ENCODE measurements at regions not wholly inside any gene's neighbourhood (a gene's known extent, or its start where the extent isn't known, plus 50 kb on each side); places are given as distances from the start of the nearest gene placed in this dataset.

- ATAC-seq (no peak), DNase-seq (ENCODE audit: low spot score) (no peak)
- H3K4me3 Mint-ChIP-seq: no peak overlapping the region
- H3K27me3 Mint-ChIP-seq: no peaks in the 10 kb centered on the region
- H3K9me3 Mint-ChIP-seq: peaks cover 7% of the 10 kb centered on the region
- no peaks in the 10 kb centered on the region for H3K36me3 Mint-ChIP-seq
- H3K27ac Mint-ChIP-seq: no peak overlapping the region
- no peaks in the 10 kb centered on the region for H3K4me1 Mint-ChIP-seq (ENCODE audit: low read depth in 2 of 2)
Measured at GRCh38 chr12:87107270-87107669, 851.1 kb upstream of the MGAT4C start.

DNA sequence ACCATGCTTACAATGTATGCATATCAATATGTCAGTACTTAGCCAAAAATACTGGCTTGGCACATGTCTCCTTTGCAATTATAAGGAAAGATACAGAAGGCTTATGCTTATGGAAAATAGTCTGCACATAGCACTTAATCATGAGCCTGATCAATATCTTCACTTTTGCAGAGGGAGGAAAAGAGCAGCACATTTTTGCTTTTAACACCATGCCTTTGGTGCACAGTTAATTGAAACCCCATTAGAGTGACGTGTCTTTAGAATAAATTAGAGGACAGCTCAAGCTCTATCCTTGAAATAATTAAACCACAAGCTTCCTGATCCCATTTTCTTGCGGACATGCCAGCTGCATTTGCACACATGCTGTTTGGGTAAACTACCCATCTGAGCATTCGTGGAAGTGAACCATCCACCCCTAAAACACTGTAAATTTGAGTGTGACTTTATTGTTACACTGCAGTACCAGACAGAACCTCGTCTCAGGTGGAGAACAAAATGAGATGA is 839.9 kb upstream of the MGAT4C start:
- Mint-ChIP-seq H3K27ac (no peak overlapping the region), H3K4me3 (no peak overlapping the region), H3K36me3 (no peaks in the 10 kb centered on the region), H3K4me1 (ENCODE audit: low read depth in 2 of 2) (no peaks in the 10 kb centered on the region), H3K9me3 (peaks cover 16% of the 10 kb centered on the region), H3K27me3 (no peaks in the 10 kb centered on the region)
- DNase-seq (ENCODE audit: low spot score) (no peak), ATAC-seq (no peak)

DNA sequence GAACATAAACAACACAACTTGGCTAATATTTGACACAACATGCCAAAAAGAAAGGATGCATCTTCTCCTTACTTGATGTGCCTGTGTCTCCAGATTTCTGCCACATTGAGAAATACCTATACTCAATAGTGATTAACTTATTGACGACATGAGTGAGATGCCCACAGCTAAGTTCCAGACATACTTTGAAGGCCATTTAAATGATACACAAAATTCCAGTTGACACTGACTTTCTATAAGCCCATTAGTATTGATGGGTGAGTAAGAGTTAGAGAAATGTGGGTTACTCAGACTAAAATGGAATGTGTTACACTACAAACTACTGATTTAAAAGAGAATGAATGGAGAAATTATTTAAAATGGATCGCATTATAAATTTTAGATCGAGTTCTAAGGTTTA is 838.2 kb upstream of the MGAT4C start:
- Mint-ChIP-seq H3K27me3 (no peaks in the 10 kb centered on the region), H3K4me1 (ENCODE audit: low read depth in 2 of 2) (no peaks in the 10 kb centered on the region), H3K27ac (no peak overlapping the region), H3K4me3 (no peak overlapping the region), H3K36me3 (no peaks in the 10 kb centered on the region), H3K9me3 (peaks cover 13% of the 10 kb centered on the region)
- DNase-seq (ENCODE audit: low spot score): no peak
- ATAC-seq: no peak

DNA sequence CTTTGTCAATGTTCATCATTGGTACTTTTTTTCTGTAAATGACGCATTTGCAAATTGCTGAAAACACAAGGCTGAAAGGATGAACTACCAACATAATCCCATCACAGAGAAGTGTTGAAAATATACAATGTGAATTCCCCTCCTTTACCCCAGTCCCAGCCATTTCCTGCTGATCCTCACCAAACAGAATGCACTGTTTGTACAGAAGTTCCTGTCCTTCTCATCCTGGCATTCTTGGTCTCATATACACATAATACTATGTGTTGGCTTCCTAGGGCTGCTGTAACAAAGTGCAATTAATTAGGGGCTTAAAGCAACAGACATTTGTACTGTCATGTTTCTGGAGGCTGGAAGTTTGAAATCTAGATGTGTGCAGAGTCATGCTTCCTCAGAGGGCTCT is 836.2 kb upstream of the MGAT4C start:
- DNase-seq (ENCODE audit: low spot score) (no peak), ATAC-seq (no peak)
- no peak overlapping the region for H3K4me3 Mint-ChIP-seq
- H3K4me1 Mint-ChIP-seq (ENCODE audit: low read depth in 2 of 2): no peaks in the 10 kb centered on the region
- H3K36me3 Mint-ChIP-seq: no peaks in the 10 kb centered on the region
- H3K27me3 Mint-ChIP-seq: no peaks in the 10 kb centered on the region
- peaks cover 13% of the 10 kb centered on the region for H3K9me3 Mint-ChIP-seq
- H3K27ac Mint-ChIP-seq: no peak overlapping the region

- Mint-ChIP-seq H3K4me3 (no peak overlapping the region), H3K27ac (no peak overlapping the region), H3K36me3 (no peaks in the 10 kb centered on the region), H3K27me3 (no peaks in the 10 kb centered on the region), H3K4me1 (ENCODE audit: low read depth in 2 of 2) (no peaks in the 10 kb centered on the region), H3K9me3 (peaks cover 9% of the 10 kb centered on the region)
- DNase-seq (ENCODE audit: low spot score) (no peak), ATAC-seq (no peak)
Measured at GRCh38 chr12:87086118-87086891, 830.1 kb upstream of the MGAT4C start.

DNA sequence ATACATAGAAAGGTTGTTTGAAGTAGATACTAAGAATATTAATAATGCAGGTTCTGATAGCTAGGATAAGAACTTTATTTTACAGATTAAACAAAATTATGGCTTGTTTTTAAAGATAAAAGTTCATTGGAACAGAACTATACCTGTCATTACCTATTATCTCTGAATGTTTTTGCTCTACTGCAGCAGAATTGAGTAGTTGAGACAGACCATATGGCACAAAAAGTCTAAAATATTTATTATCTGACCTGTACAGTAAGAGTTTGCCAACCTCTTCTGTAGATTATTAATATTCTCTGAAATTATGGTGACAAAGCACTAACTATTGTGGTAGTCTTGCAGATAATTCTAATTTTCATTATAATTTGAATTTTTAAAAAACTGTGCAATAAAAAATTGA is 829.1 kb upstream of the MGAT4C start:
- no peak overlapping the region for H3K27ac Mint-ChIP-seq
- DNase-seq (ENCODE audit: low spot score) (no peak), ATAC-seq (no peak)
- no peaks in the 10 kb centered on the region for H3K27me3 Mint-ChIP-seq
- H3K4me1 Mint-ChIP-seq (ENCODE audit: low read depth in 2 of 2): no peaks in the 10 kb centered on the region
- H3K9me3 Mint-ChIP-seq: peaks cover 9% of the 10 kb centered on the region
- H3K36me3 Mint-ChIP-seq: no peaks in the 10 kb centered on the region
- H3K4me3 Mint-ChIP-seq: no peak overlapping the region

DNA sequence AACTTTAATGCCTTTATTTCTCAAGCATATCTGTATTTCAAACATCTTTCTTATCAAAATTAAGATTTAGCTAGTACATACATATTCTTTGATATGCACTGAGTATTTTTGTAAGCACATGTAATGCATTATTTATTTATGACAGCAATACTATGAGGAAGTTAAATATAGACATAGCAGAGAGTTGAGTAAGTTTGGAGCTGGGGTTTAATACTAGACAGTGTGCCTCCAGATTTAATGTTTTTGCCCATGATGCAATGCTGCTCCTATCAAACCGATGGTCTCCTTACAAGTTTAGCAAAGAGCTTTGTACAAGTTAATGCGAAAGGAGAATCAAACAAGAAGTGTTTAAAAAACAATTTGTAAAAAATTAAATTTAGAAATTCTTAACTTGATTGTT is 826.6 kb upstream of the MGAT4C start:
- ATAC-seq: no peak
- Mint-ChIP-seq H3K36me3 (no peaks in the 10 kb centered on the region), H3K27me3 (no peaks in the 10 kb centered on the region), H3K4me3 (no peak overlapping the region), H3K9me3 (peaks cover 9% of the 10 kb centered on the region), H3K4me1 (ENCODE audit: low read depth in 2 of 2) (no peaks in the 10 kb centered on the region), H3K27ac (no peak overlapping the region)
- DNase-seq (ENCODE audit: low spot score): no peak

DNA sequence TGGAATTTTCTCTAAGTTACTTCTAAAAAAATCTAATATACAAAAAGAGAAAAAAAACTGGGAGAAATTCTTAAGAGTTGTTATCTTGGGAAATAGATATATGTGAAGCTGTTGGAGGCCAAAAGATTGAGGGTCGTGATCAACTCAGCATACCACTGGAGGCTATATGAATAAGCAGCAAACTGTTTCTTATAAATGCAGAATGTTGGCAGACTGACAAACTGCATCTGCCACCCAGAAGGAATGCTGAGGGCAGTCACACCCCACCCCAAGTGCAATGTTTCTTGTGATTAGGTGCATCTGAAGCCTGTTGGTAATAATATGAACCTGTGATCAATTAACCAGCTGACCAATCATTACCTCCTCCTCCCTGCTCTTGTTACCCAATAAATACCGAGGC is 818.6 kb upstream of the MGAT4C start:
- DNase-seq (ENCODE audit: low spot score): no peak
- Mint-ChIP-seq H3K27me3 (no peaks in the 10 kb centered on the region), H3K4me1 (ENCODE audit: low read depth in 2 of 2) (no peaks in the 10 kb centered on the region), H3K27ac (no peak overlapping the region), H3K9me3 (peaks cover 7% of the 10 kb centered on the region), H3K4me3 (no peak overlapping the region), H3K36me3 (no peaks in the 10 kb centered on the region)
- ATAC-seq: no peak

- DNase-seq (ENCODE audit: low spot score): no peak
- no peak overlapping the region for H3K27ac Mint-ChIP-seq
- H3K36me3 Mint-ChIP-seq: no peaks in the 10 kb centered on the region
- H3K4me1 Mint-ChIP-seq (ENCODE audit: low read depth in 2 of 2): no peaks in the 10 kb centered on the region
- peaks cover 6% of the 10 kb centered on the region for H3K9me3 Mint-ChIP-seq
- H3K4me3 Mint-ChIP-seq: no peak overlapping the region
- no peaks in the 10 kb centered on the region for H3K27me3 Mint-ChIP-seq
- ATAC-seq: no peak
Measured at GRCh38 chr12:87066326-87066725, 810.1 kb upstream of the MGAT4C start.

DNA sequence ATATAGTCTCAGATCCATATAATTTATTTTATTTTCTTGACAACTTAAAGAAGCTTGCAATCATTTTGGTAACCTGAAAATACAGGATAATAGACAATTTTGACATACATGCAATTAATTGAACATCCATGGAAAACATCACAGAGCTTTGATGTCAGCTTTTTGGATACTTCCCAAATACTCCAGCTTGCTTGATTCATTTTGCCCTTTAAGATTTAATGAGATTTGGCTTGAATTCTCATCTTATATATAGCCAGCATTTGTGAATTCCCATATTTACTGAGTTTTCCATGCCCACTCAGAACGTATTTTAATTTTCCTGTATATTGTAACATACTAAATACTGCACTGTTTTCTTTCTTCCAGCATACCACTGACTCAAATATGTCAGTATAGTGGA is 803.0 kb upstream of the MGAT4C start:
- no peak for ATAC-seq
- H3K27ac Mint-ChIP-seq: no peak overlapping the region

DNA sequence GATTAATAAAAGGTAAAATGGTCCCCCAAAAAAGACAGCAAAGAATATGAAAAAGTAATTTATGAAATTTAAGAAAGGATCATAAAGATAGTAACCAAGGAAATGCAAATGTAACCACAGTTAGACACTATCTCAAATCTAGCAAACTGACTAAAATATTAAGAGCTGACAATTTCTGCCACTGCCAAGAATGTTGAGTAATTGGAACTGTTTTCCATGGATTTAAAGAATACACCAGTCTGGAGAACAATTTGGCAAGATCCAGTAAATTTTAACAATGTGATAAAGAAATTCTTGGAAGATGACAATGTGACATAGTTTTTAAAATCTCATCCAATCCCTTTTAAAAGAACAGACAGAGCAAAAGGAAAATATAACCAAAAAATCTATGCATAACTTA is 798.0 kb upstream of the MGAT4C start:
- ATAC-seq: no peak
- no peaks in the 10 kb centered on the region for H3K36me3 Mint-ChIP-seq

More for the DNA sequence above, 803.0 kb upstream of the MGAT4C start:
- H3K27me3 Mint-ChIP-seq: no peaks in the 10 kb centered on the region
- H3K36me3 Mint-ChIP-seq: no peaks in the 10 kb centered on the region
- H3K9me3 Mint-ChIP-seq: peaks cover 3% of the 10 kb centered on the region
- DNase-seq (ENCODE audit: low spot score): no peak
- H3K4me3 Mint-ChIP-seq: no peak overlapping the region
- H3K4me1 Mint-ChIP-seq (ENCODE audit: low read depth in 2 of 2): no peaks in the 10 kb centered on the region

GRCh38 chr12:87051621-87052020 is 795.4 kb upstream of the MGAT4C start:
- Mint-ChIP-seq H3K4me1 (ENCODE audit: low read depth in 2 of 2) (no peaks in the 10 kb centered on the region), H3K9me3 (peaks cover 7% of the 10 kb centered on the region), H3K4me3 (no peak overlapping the region), H3K27me3 (no peaks in the 10 kb centered on the region), H3K27ac (no peak overlapping the region), H3K36me3 (no peaks in the 10 kb centered on the region)
- DNase-seq (ENCODE audit: low spot score) (no peak), ATAC-seq (no peak)

More for the DNA sequence above, 798.0 kb upstream of the MGAT4C start:
- no peak overlapping the region for H3K4me3 Mint-ChIP-seq
- peaks cover 7% of the 10 kb centered on the region for H3K9me3 Mint-ChIP-seq
- H3K27ac Mint-ChIP-seq: no peak overlapping the region
- DNase-seq (ENCODE audit: low spot score): no peak
- H3K27me3 Mint-ChIP-seq: no peaks in the 10 kb centered on the region
- no peaks in the 10 kb centered on the region for H3K4me1 Mint-ChIP-seq (ENCODE audit: low read depth in 2 of 2)

- H3K27ac Mint-ChIP-seq: no peak overlapping the region
- no peak for DNase-seq (ENCODE audit: low spot score)
- peaks cover 7% of the 10 kb centered on the region for H3K9me3 Mint-ChIP-seq
- no peak for ATAC-seq
- H3K27me3 Mint-ChIP-seq: no peaks in the 10 kb centered on the region
- no peaks in the 10 kb centered on the region for H3K36me3 Mint-ChIP-seq
- no peaks in the 10 kb centered on the region for H3K4me1 Mint-ChIP-seq (ENCODE audit: low read depth in 2 of 2)
- H3K4me3 Mint-ChIP-seq: no peak overlapping the region
Measured at GRCh38 chr12:87047691-87048090, 791.5 kb upstream of the MGAT4C start.

- H3K27ac Mint-ChIP-seq: no peak overlapping the region
- no peak overlapping the region for H3K4me3 Mint-ChIP-seq
- no peaks in the 10 kb centered on the region for H3K4me1 Mint-ChIP-seq (ENCODE audit: low read depth in 2 of 2)
- H3K9me3 Mint-ChIP-seq: peaks cover 7% of the 10 kb centered on the region
- no peaks in the 10 kb centered on the region for H3K27me3 Mint-ChIP-seq
- peaks cover 4% of the 10 kb centered on the region for H3K36me3 Mint-ChIP-seq
- ATAC-seq: no peak
- no peak for DNase-seq (ENCODE audit: low spot score)
Measured at GRCh38 chr12:87039536-87039935, 783.3 kb upstream of the MGAT4C start.

- Mint-ChIP-seq H3K4me3 (no peak overlapping the region), H3K4me1 (ENCODE audit: low read depth in 2 of 2) (no peaks in the 10 kb centered on the region), H3K36me3 (peaks cover 4% of the 10 kb centered on the region), H3K27ac (no peak overlapping the region), H3K9me3 (peaks cover 4% of the 10 kb centered on the region), H3K27me3 (no peaks in the 10 kb centered on the region)
- no peak for DNase-seq (ENCODE audit: low spot score)
- no peak for ATAC-seq
Measured at GRCh38 chr12:87038098-87038497, 781.9 kb upstream of the MGAT4C start.
